Naive B cell (primary cell): ENCODE measurements at regions not wholly inside any gene's neighbourhood (a gene's known extent, or its start where the extent isn't known, plus 50 kb on each side); places are given as distances from the start of the nearest gene placed in this dataset.
"Not testable (repeated sequence)": the region's sequence is repeated elsewhere in the genome, so short reads cannot be mapped to it uniquely, and the experiment has no call there.

ENCODE experiments used
- ATAC-seq, 2 donors: fragments of 150-1000 bp; cut with Tn5 transposase; 2 replicates each; pipeline ENCODE4 v1.10.0; 2021; ENCODE audit warnings: low read depth in 2 of 2, mild to moderate bottlenecking in 2 of 2, moderate library complexity in 2 of 2
- DNase-seq: peaks from one replicate; pipeline ENCODE4 v3.0.0; 2022
- H3K27ac Mint-ChIP-seq, 6 donors: one replicate each; pipeline ENCODE4 v1.8.0; 2020 to 2022; ENCODE audit warnings: mild to moderate bottlenecking in 6 of 6, mixed read lengths in 6 of 6, moderate library complexity in 5 of 6, inconsistent platforms in 2 of 6
- H3K27me3 Mint-ChIP-seq, 3 donors: one replicate each; pipeline ENCODE4 v1.8.0; 2021 to 2022; ENCODE audit warnings: mixed read lengths in 3 of 3, mild to moderate bottlenecking in 1 of 3
- H3K36me3 Mint-ChIP-seq, 2 donors: one replicate each; pipeline ENCODE4 v1.8.0; 2020 to 2022; ENCODE audit warnings: mixed read lengths in 2 of 2, inconsistent platforms in 1 of 2, mild to moderate bottlenecking in 1 of 2
- H3K4me1 Mint-ChIP-seq, 3 donors: one replicate each; pipeline ENCODE4 v1.8.0; 2020 to 2022; ENCODE audit warnings: mixed read lengths in 3 of 3, inconsistent platforms in 1 of 3, mild to moderate bottlenecking in 1 of 3, moderate library complexity in 1 of 3
- H3K4me3 Mint-ChIP-seq, 8 donors: one replicate each; pipeline ENCODE4 v1.8.0; 2020 to 2022; ENCODE audit warnings: mild to moderate bottlenecking in 8 of 8, mixed read lengths in 8 of 8, moderate library complexity in 8 of 8, inconsistent platforms in 2 of 8
- H3K9me3 Mint-ChIP-seq, 7 donors: one replicate each; pipeline ENCODE4 v1.8.0; 2020 to 2022; ENCODE audit warnings: mixed read lengths in 7 of 7, mild to moderate bottlenecking in 5 of 7, inconsistent platforms in 2 of 7, moderate library complexity in 1 of 7

- Mint-ChIP-seq H3K27me3 (no peaks in the 10 kb centered on the region), H3K4me3 (no peak overlapping the region), H3K27ac (no peak overlapping the region), H3K4me1 (no peaks in the 10 kb centered on the region), H3K9me3 (peaks cover 1 to 12% (median 9%) of the 10 kb centered on the region in 7 donors), H3K36me3 (no peaks in the 10 kb centered on the region)
- ATAC-seq (no peak), DNase-seq (no peak)
Measured at GRCh38 chr16:59864981-59865666, 1131.0 kb upstream of the GOT2 start.

- peaks cover 0 to 9% (median 4%) of the 10 kb centered on the region in 7 donors for H3K9me3 Mint-ChIP-seq
- ATAC-seq, result no peak
- no peak for DNase-seq
- no peak overlapping the region for H3K4me3 Mint-ChIP-seq
- H3K36me3 Mint-ChIP-seq, result no peaks in the 10 kb centered on the region
- no peaks in the 10 kb centered on the region for H3K27me3 Mint-ChIP-seq
- H3K4me1 Mint-ChIP-seq, result no peaks in the 10 kb centered on the region
- H3K27ac Mint-ChIP-seq, result peak overlapping the region in 1 of 6 donors; percentile 7
Measured at GRCh38 chr16:59859676-59860402, 1125.7 kb upstream of the GOT2 start.

- Mint-ChIP-seq H3K27ac (no peak overlapping the region), H3K27me3 (no peaks in the 10 kb centered on the region)
Measured at GRCh38 chr16:59854846-59855439, 1120.8 kb upstream of the GOT2 start.

GRCh38 chr16:59849716-59850115 is 1115.6 kb upstream of the GOT2 start:
- Mint-ChIP-seq H3K27ac (no peak overlapping the region), H3K36me3 (no peaks in the 10 kb centered on the region), H3K4me3 (peak overlapping the region in 1 of 8 donors; percentile 26), H3K9me3 (peaks cover 0 to 15% (median 4%) of the 10 kb centered on the region in 7 donors), H3K27me3 (no peaks in the 10 kb centered on the region), H3K4me1 (no peaks in the 10 kb centered on the region)
- DNase-seq (no peak), ATAC-seq (no peak)

More at GRCh38 chr16:59854846-59855439, 1120.8 kb upstream of the GOT2 start:
- ATAC-seq, result no peak
- H3K4me1 Mint-ChIP-seq, result no peaks in the 10 kb centered on the region
- H3K9me3 Mint-ChIP-seq, result peaks cover 0 to 10% (median 3%) of the 10 kb centered on the region in 7 donors
- no peaks in the 10 kb centered on the region for H3K36me3 Mint-ChIP-seq
- no peak overlapping the region for H3K4me3 Mint-ChIP-seq
- no peak for DNase-seq

GRCh38 chr16:59848296-59848695 is 1114.2 kb upstream of the GOT2 start:
- Mint-ChIP-seq H3K9me3 (peaks cover 3 to 24% (median 6%) of the 10 kb centered on the region in 7 donors), H3K27ac (no peak overlapping the region), H3K27me3 (no peaks in the 10 kb centered on the region), H3K4me1 (no peaks in the 10 kb centered on the region), H3K4me3 (no peak overlapping the region), H3K36me3 (no peaks in the 10 kb centered on the region)
- ATAC-seq (no peak), DNase-seq (no peak)

GRCh38 chr16:59840169-59840568 is 1106.1 kb upstream of the GOT2 start:
- DNase-seq (no peak), ATAC-seq (no peak)
- no peaks in the 10 kb centered on the region for H3K27me3 Mint-ChIP-seq
- peaks cover 0 to 7% of the 10 kb centered on the region in 2 donors for H3K36me3 Mint-ChIP-seq
- H3K9me3 Mint-ChIP-seq, result peaks cover 7 to 38% (median 16%) of the 10 kb centered on the region in 7 donors
- no peak overlapping the region for H3K27ac Mint-ChIP-seq
- H3K4me1 Mint-ChIP-seq, result peaks cover 0 to 3% (median 0%) of the 10 kb centered on the region in 3 donors
- no peak overlapping the region for H3K4me3 Mint-ChIP-seq

- Mint-ChIP-seq H3K9me3 (peaks cover 2 to 14% (median 7%) of the 10 kb centered on the region in 7 donors), H3K27ac (no peak overlapping the region)
- no peak for ATAC-seq
Measured at GRCh38 chr16:59826767-59827166, 1092.7 kb upstream of the GOT2 start.

GRCh38 chr16:59809488-59809887 is 1075.4 kb upstream of the GOT2 start:
- not testable (repeated sequence) for ATAC-seq, DNase-seq, H3K27ac Mint-ChIP-seq, H3K4me1 Mint-ChIP-seq, H3K36me3 Mint-ChIP-seq, H3K27me3 Mint-ChIP-seq, H3K4me3 Mint-ChIP-seq
- peaks cover 0 to 32% (median 13%) of the 10 kb centered on the region in 7 donors for H3K9me3 Mint-ChIP-seq

More at GRCh38 chr16:59826767-59827166, 1092.7 kb upstream of the GOT2 start:
- Mint-ChIP-seq H3K36me3 (no peaks in the 10 kb centered on the region), H3K27me3 (no peaks in the 10 kb centered on the region), H3K4me1 (no peaks in the 10 kb centered on the region), H3K4me3 (no peak overlapping the region)
- DNase-seq, result no peak

GRCh38 chr16:59783191-59783590 is 1049.1 kb upstream of the GOT2 start:
- Mint-ChIP-seq H3K4me3 (no peak overlapping the region), H3K36me3 (peaks cover 0 to 13% of the 10 kb centered on the region in 2 donors), H3K4me1 (no peaks in the 10 kb centered on the region), H3K27me3 (no peaks in the 10 kb centered on the region), H3K9me3 (peaks cover 5 to 41% (median 13%) of the 10 kb centered on the region in 7 donors), H3K27ac (no peak overlapping the region)
- ATAC-seq (no peak), DNase-seq (no peak)

GRCh38 chr16:59773330-59773729 is 1039.2 kb upstream of the GOT2 start:
- DNase-seq (no peak), ATAC-seq (no peak)
- Mint-ChIP-seq H3K27ac (no peak overlapping the region), H3K27me3 (no peaks in the 10 kb centered on the region), H3K4me1 (no peaks in the 10 kb centered on the region), H3K36me3 (no peaks in the 10 kb centered on the region), H3K4me3 (no peak overlapping the region), H3K9me3 (peaks cover 0 to 10% (median 3%) of the 10 kb centered on the region in 7 donors)

GRCh38 chr16:59759296-59759695 is 1025.2 kb upstream of the GOT2 start:
- no peaks in the 10 kb centered on the region for H3K4me1 Mint-ChIP-seq
- no peak overlapping the region for H3K4me3 Mint-ChIP-seq
- H3K27me3 Mint-ChIP-seq, result no peaks in the 10 kb centered on the region
- no peak overlapping the region for H3K27ac Mint-ChIP-seq
- H3K9me3 Mint-ChIP-seq, result peaks cover 6 to 30% (median 18%) of the 10 kb centered on the region in 7 donors
- H3K36me3 Mint-ChIP-seq, result no peaks in the 10 kb centered on the region
- no peak for ATAC-seq
- DNase-seq, result no peak

- DNase-seq, result no peak
- Mint-ChIP-seq H3K4me3 (no peak overlapping the region), H3K9me3 (peaks cover 6 to 28% (median 18%) of the 10 kb centered on the region in 7 donors), H3K27me3 (no peaks in the 10 kb centered on the region), H3K27ac (no peak overlapping the region), H3K4me1 (no peaks in the 10 kb centered on the region), H3K36me3 (no peaks in the 10 kb centered on the region)
- ATAC-seq, result no peak
Measured at GRCh38 chr16:59758848-59759247, 1024.7 kb upstream of the GOT2 start.

GRCh38 chr16:59754854-59755253 is 1020.7 kb upstream of the GOT2 start:
- Mint-ChIP-seq H3K36me3 (no peaks in the 10 kb centered on the region), H3K27me3 (no peaks in the 10 kb centered on the region), H3K4me1 (no peaks in the 10 kb centered on the region), H3K4me3 (no peak overlapping the region), H3K27ac (no peak overlapping the region), H3K9me3 (peaks cover 0 to 12% (median 5%) of the 10 kb centered on the region in 7 donors)
- no peak for DNase-seq
- ATAC-seq, result no peak
